Testis (tissue), 2 donors: ENCODE measurements at regions not wholly inside any gene's neighbourhood (a gene's known extent, or its start where the extent isn't known, plus 50 kb on each side); places are given as distances from the start of the nearest gene placed in this dataset.

Experiments used
- POLR2A ChIP-seq: fragments of 450-650 bp; IDR thresholded peaks from one replicate; pipeline ENCODE4 v1.6.1; 2017; ENCODE audit warnings: antibody characterized with exemption, mild to moderate bottlenecking, moderate library complexity
- TF ChIP-seq, protein P1 (sequence below), 3 experiments: fragments of 450-650 bp in 2 of 3; fragments of 200-600 bp in 1 of 3; sonication (generic) in 1 of 3; IDR thresholded peaks; one replicate each; pipeline ENCODE4 v1.5.1; 2016 to 2019; ENCODE audit warnings: antibody characterized with exemption in 3 of 3, mild to moderate bottlenecking in 2 of 3, moderate library complexity in 1 of 3

DNA sequence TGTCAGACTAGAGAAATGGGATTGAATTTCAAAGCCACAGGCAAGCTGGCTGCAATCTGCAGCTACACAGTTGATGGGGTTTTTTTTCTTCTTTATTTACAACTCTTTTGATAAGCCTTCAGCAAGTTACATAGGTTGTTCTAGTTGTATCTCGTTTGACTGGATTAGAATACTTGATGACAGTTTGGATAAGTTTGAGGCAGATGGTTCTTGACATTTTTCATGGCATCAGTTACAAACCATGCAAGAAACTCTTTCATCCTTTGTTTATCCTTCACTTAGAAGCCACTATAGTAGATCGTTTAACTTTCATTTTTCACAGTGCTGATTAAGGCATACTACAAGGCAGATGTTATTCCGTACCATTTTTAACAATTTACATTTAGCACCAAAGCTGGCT lies 238.9 kb downstream of the TOX3 start:
- TF ChIP-seq POLR2A, result no peak
- TF ChIP-seq, protein P1, sequence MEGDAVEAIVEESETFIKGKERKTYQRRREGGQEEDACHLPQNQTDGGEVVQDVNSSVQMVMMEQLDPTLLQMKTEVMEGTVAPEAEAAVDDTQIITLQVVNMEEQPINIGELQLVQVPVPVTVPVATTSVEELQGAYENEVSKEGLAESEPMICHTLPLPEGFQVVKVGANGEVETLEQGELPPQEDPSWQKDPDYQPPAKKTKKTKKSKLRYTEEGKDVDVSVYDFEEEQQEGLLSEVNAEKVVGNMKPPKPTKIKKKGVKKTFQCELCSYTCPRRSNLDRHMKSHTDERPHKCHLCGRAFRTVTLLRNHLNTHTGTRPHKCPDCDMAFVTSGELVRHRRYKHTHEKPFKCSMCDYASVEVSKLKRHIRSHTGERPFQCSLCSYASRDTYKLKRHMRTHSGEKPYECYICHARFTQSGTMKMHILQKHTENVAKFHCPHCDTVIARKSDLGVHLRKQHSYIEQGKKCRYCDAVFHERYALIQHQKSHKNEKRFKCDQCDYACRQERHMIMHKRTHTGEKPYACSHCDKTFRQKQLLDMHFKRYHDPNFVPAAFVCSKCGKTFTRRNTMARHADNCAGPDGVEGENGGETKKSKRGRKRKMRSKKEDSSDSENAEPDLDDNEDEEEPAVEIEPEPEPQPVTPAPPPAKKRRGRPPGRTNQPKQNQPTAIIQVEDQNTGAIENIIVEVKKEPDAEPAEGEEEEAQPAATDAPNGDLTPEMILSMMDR (IDR thresholded peaks at IDR 0.05), result no peak
